Keratinocyte (primary cell): ENCODE measurements at regions not wholly inside any gene's neighbourhood (a gene's known extent, or its start where the extent isn't known, plus 50 kb on each side); places are given as distances from the start of the nearest gene placed in this dataset.

Experiments
- CTCF ChIP-seq, 3 experiments: IDR thresholded peaks in 1 of 3; conservative IDR thresholded peaks in 1 of 3; optimal IDR thresholded peaks in 1 of 3; 2 replicates in 2 of 3; 3 replicates in 1 of 3; pipeline versions ENCODE3 to v1.5.1; 2011; ENCODE audit warnings: low read length in 3 of 3, mild to moderate bottlenecking in 3 of 3, moderate library complexity in 2 of 3, control low read depth in 1 of 3, inconsistent platforms in 1 of 3; ENCODE audit not compliant: insufficient read depth in 2 of 3; ENCODE audit errors: extremely low read depth in 1 of 3
- EZH2 ChIP-seq: IDR thresholded peaks from one replicate; pipeline ENCODE4 v1.6.1; 2012; ENCODE audit warnings: inconsistent platforms, mild to moderate bottlenecking, low read length, moderate library complexity

GRCh38 chr18:1573732-1574131 lies 669.1 kb downstream of the ADCYAP1 start:
- TF ChIP-seq EZH2 (no peak), CTCF (optimal IDR thresholded peaks at IDR 0.05 in 1 of 3, IDR thresholded peaks at IDR 0.05 in 1 of 3, conservative IDR thresholded peaks at IDR 0.05 in 1 of 3; ENCODE audit: extremely low read depth in 1 of 3, insufficient read depth in 2 of 3, low read length in 3 of 3) (no peak)
